IMR-90 (cell line): ENCODE measurements at regions not wholly inside any gene's neighbourhood (a gene's known extent, or its start where the extent isn't known, plus 50 kb on each side); places are given as distances from the start of the nearest gene placed in this dataset.

Experiments used
- ATAC-seq: fragments of 200-7000 bp; cut with Tn5 transposase; 2 replicates; pipeline ENCODE4 v1.9.1; 2020; ENCODE audit warnings: low read depth, mild to moderate bottlenecking, moderate library complexity
- BruUV-seq: library from RNA; stranded (reverse); fragments of 400-500 nt; replicated peaks from 2 replicates; lab custom pipeline; 2021; lab: Mats Ljungman, UMichigan
- CTCF ChIA-PET: fragments of 300-600 bp; formaldehyde crosslinking; extraction: SDS; loops from one replicate; lab custom pipeline; 2021; ENCODE audit warnings: antibody characterized with exemption; lab: Yijun Ruan, JAX
- POLR2A ChIA-PET: fragments of 300-600 bp; sonication (Branson Sonifier 250); formaldehyde crosslinking; loops from one replicate; lab custom pipeline; 2022; ENCODE audit warnings: antibody characterized with exemption; ENCODE audit not compliant: unreplicated experiment; lab: Charles Lee
- DNase-seq: peaks from one replicate; pipeline ENCODE4 v3.0.0; 2013
- H2AFZ ChIP-seq: replicated peaks from 2 replicates; pipeline ENCODE3; 2013; ENCODE audit warnings: low read length, mild to moderate bottlenecking; ENCODE audit not compliant: poor library complexity
- H2AK5ac ChIP-seq: 2 replicates; pipeline ENCODE4 v1.6.1; 2013; ENCODE audit warnings: low read depth, low read length, inconsistent platforms
- H2AK9ac ChIP-seq: replicated peaks from 2 replicates; pipeline ENCODE3; 2013; ENCODE audit warnings: mild to moderate bottlenecking, low read depth, low read length, moderate library complexity; ENCODE audit not compliant: poor library complexity
- H2BK120ac ChIP-seq: 2 replicates; pipeline ENCODE4 v1.6.1; 2013; ENCODE audit warnings: low read depth, low read length, inconsistent platforms
- H2BK15ac ChIP-seq: 3 replicates; pipeline ENCODE4 v1.6.1; 2013; ENCODE audit warnings: low read depth, low read length, inconsistent platforms
- H2BK20ac ChIP-seq: 2 replicates; pipeline ENCODE4 v1.6.1; 2013; ENCODE audit warnings: low read depth, mild to moderate bottlenecking, inconsistent platforms, low read length, moderate library complexity
- H2BK5ac ChIP-seq: 2 replicates; pipeline ENCODE4 v1.6.1; 2013; ENCODE audit warnings: mild to moderate bottlenecking, low read depth, low read length, inconsistent platforms; ENCODE audit not compliant: poor library complexity, severe bottlenecking
- H3K14ac ChIP-seq: replicated peaks from 2 replicates; pipeline ENCODE4 v1.6.1; 2013; ENCODE audit warnings: low read depth, low read length, inconsistent platforms
- H3K18ac ChIP-seq: 2 replicates; pipeline ENCODE4 v1.6.1; 2013; ENCODE audit warnings: low read depth, low read length, control low read depth
- H3K23ac ChIP-seq: 2 replicates; pipeline ENCODE4 v1.6.1; 2013; ENCODE audit warnings: low read depth, low read length, inconsistent platforms
- H3K27ac ChIP-seq: 2 replicates; pipeline ENCODE4 v1.5.1; 2013; ENCODE audit warnings: mild to moderate bottlenecking, control low read depth, low read length; ENCODE audit not compliant: insufficient read depth
- H3K27me3 ChIP-seq: 2 replicates; pipeline ENCODE4 v1.6.1; 2013; ENCODE audit warnings: low read length; ENCODE audit not compliant: control insufficient read depth, insufficient read depth
- H3K36me3 ChIP-seq: 2 replicates; pipeline ENCODE4 v1.6.1; 2013; ENCODE audit warnings: low read length, mixed read lengths; ENCODE audit not compliant: control insufficient read depth, insufficient read depth
- H3K4ac ChIP-seq: 2 replicates; pipeline ENCODE4 v1.6.1; 2013; ENCODE audit warnings: low read depth, low read length, inconsistent platforms
- H3K4me1 ChIP-seq: 2 replicates; pipeline ENCODE4 v1.6.1; 2013; ENCODE audit warnings: low read length, mixed read lengths; ENCODE audit not compliant: control insufficient read depth, insufficient read depth
- H3K4me2 ChIP-seq: 2 replicates; pipeline ENCODE4 v1.6.1; 2013; ENCODE audit warnings: low read depth, mild to moderate bottlenecking, control low read depth, low read length, moderate library complexity
- H3K4me3 ChIP-seq: 2 replicates; pipeline ENCODE4 v1.5.1; 2013; ENCODE audit warnings: low read depth, mild to moderate bottlenecking, control low read depth, low read length, moderate library complexity; ENCODE audit not compliant: insufficient read depth
- H3K56ac ChIP-seq: 2 replicates; pipeline ENCODE4 v1.6.1; 2013; ENCODE audit warnings: low read length, inconsistent platforms; ENCODE audit not compliant: insufficient read depth; ENCODE audit errors: extremely low read depth
- H3K79me1 ChIP-seq, 2 experiments: 2 replicates each; pipeline ENCODE4 v1.6.1; 2013; ENCODE audit warnings: low read length in 2 of 2, inconsistent platforms in 1 of 2, low read depth in 1 of 2
- H3K9ac ChIP-seq: 2 replicates; pipeline ENCODE4 v1.6.1; 2013; ENCODE audit warnings: low read depth, low read length, control low read depth
- H3K9me1 ChIP-seq: 2 replicates; pipeline ENCODE4 v1.6.1; 2013; ENCODE audit warnings: low read length, inconsistent platforms; ENCODE audit not compliant: insufficient read depth
- H3K9me3 ChIP-seq: 2 replicates; pipeline ENCODE4 v1.6.1; 2013; ENCODE audit warnings: low read length; ENCODE audit not compliant: control insufficient read depth, insufficient read depth
- H4K20me1 ChIP-seq: 2 replicates; pipeline ENCODE4 v1.6.1; 2013; ENCODE audit warnings: low read length, inconsistent platforms; ENCODE audit not compliant: insufficient read depth
- H4K5ac ChIP-seq: 2 replicates; pipeline ENCODE4 v1.6.1; 2013; ENCODE audit warnings: mild to moderate bottlenecking, low read depth, low read length, control low read depth
- H4K8ac ChIP-seq, 2 experiments: 2 replicates each; pipeline ENCODE4 v1.6.1; 2013; ENCODE audit warnings: low read depth in 2 of 2, low read length in 2 of 2, control low read depth in 1 of 2, inconsistent platforms in 1 of 2
- H4K91ac ChIP-seq: 2 replicates; pipeline ENCODE4 v1.6.1; 2013; ENCODE audit warnings: low read depth, low read length, inconsistent platforms; ENCODE audit not compliant: insufficient read depth
- BHLHE40 ChIP-seq: fragments of 150-350 bp; IDR thresholded peaks from 2 replicates; pipeline ENCODE4 v1.6.1; 2016; ENCODE audit warnings: mild to moderate bottlenecking, low read depth, low read length
- CEBPB ChIP-seq: IDR thresholded peaks from 2 replicates; pipeline ENCODE4 v1.6.1; 2012; ENCODE audit warnings: low read depth, low read length, improper control_type of control experiment
- NFE2L2 ChIP-seq: fragments of 150-350 bp; IDR thresholded peaks from 2 replicates; pipeline ENCODE4 v1.6.1; 2016; ENCODE audit warnings: low read depth, mild to moderate bottlenecking, low read length
- RFX5 ChIP-seq: IDR thresholded peaks from 2 replicates; pipeline ENCODE4 v1.8.0; 2012; ENCODE audit warnings: low read depth, mild to moderate bottlenecking, low read length, moderate library complexity
- WGBS, 2 experiments: methylation state at CpG; one replicate each; pipeline versions ENCODE4 v1.1.5 to v1.1.7; 2013; ENCODE audit warnings: missing lambda C conversion rate in 2 of 2; ENCODE audit not compliant: insufficient read length in 1 of 2; ENCODE audit errors: extremely low coverage in 2 of 2; 5-methylcytosine and 5-hydroxymethylcytosine counted together
- dilution Hi-C: fragments of 300-500 bp; cut with HindIII; formaldehyde crosslinking; loops from one replicate; pipeline ENCODE4 v1.14.3; 2018; ENCODE audit warnings: low sequenced_read_pairs; ENCODE audit not compliant: unreplicated experiment
- in situ Hi-C: fragments of 300-500 bp; cut with MboI; formaldehyde crosslinking; loops from 3 replicates; pipeline ENCODE4 v1.14.3; 2019; ENCODE audit warnings: low sequenced_read_pairs, inconsistent platforms, mixed read lengths
- intact Hi-C: fragments of 100-400 bp; cut with micrococcal nuclease; formaldehyde crosslinking; loops from 2 replicates; pipeline ENCODE4 v1.10.0; 2022

DNA sequence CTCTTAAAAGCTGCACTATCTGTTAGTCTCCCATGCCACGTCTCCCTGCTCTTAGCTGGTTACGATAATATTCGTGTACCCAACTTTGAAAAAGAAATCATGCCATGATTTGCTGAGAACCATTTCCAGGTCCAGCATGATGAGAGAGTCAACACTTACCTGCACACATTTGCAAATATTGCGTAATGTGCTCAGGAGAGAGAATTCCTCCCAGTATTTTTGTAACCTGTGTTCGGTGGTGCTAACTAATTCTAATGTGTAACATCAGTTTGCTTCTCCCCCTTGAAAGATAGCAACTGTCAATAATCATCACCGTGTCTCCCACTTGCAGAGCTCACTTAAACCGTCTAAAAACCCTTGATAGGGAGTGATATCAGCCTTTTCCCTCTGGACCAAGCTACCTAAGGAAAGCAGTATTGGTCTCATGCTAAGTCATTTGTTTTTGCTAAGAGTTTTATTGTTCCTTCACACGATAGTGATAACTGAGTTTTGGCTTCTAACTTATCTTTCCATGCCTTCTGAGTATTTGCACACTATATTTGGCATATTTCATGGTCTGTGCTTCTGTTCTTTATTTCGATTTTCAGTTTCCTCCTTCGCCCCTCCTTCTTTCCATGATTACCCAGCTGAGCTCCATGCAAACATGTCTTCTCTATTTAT, 61.1 kb upstream of the IRF2BP2 start:
- BruUV-seq, result no TSS peak
- no peak overlapping the region for H3K4me3 ChIP-seq
- TF ChIP-seq NFE2L2, result no peak
- peak; percentile 90 for TF ChIP-seq CEBPB
- TF ChIP-seq RFX5, result no peak
- no peak for TF ChIP-seq BHLHE40
- no peak overlapping the region for H4K91ac ChIP-seq
- H4K8ac ChIP-seq, result no peak overlapping the region
- no peak for ATAC-seq
- WGBS, 2 experiments, result 100% methylated on average over 1 of the region's 10 CpGs; no CpG with 5 or more reads in 1 of the 2 experiments
- H3K18ac ChIP-seq, result no peak overlapping the region
- no peak overlapping the region for H2AK9ac ChIP-seq
- no peak overlapping the region for H2BK5ac ChIP-seq
- H3K14ac ChIP-seq, result no peak overlapping the region
- DNase-seq, result no peak
- H2BK15ac ChIP-seq, result no peak overlapping the region
- H2AK5ac ChIP-seq, result no peak overlapping the region
- no peaks in the 10 kb centered on the region for H3K79me1 ChIP-seq
- H3K56ac ChIP-seq, result no peak overlapping the region
- in situ Hi-C loops (no loop called here), dilution Hi-C loops (no loop called here), intact Hi-C loops (no loop called here)
- H3K9ac ChIP-seq, result no peak overlapping the region
- no peak overlapping the region for H3K4me2 ChIP-seq
- H3K36me3 ChIP-seq, result no peaks in the 10 kb centered on the region
- ChIA-PET POLR2A (interaction anchor here (0.7 kb wide), 1 partner anchor 13 kb away, joined by 3 read pairs; no protein-coding TSS in a partner anchor), CTCF (interaction anchor here (0.7 to 0.9 kb wide), 2 partner anchors 33 to 37 kb away, joined by 3 read pairs; no protein-coding TSS in a partner anchor)
- H4K20me1 ChIP-seq, result no peaks in the 10 kb centered on the region
- H3K27me3 ChIP-seq, result no peaks in the 10 kb centered on the region
- H4K5ac ChIP-seq, result no peak overlapping the region
- peaks cover 15% of the 10 kb centered on the region for H3K9me3 ChIP-seq
- H3K4me1 ChIP-seq, result no peaks in the 10 kb centered on the region; the same call in 1 of the 2 replicates
- H2BK120ac ChIP-seq, result no peak overlapping the region
- H3K9me1 ChIP-seq, result peaks cover 7% of the 10 kb centered on the region; the same call in 1 of the 2 replicates
- H2AFZ ChIP-seq, result no peak overlapping the region
- no peak overlapping the region for H2BK20ac ChIP-seq
- no peak overlapping the region for H3K27ac ChIP-seq
- no peak overlapping the region for H3K4ac ChIP-seq
- no peak overlapping the region for H3K23ac ChIP-seq
